HEK293 (cell line): ENCODE measurements at regions not wholly inside any gene's neighbourhood (a gene's known extent, or its start where the extent isn't known, plus 50 kb on each side); places are given as distances from the start of the nearest gene placed in this dataset.

Experiments used
- CTCF ChIA-PET: fragments of 350-600 bp; formaldehyde crosslinking; extraction: SDS; loops from one replicate; lab custom pipeline; 2021; ENCODE audit warnings: antibody characterized with exemption; lab: Yijun Ruan, JAX
- POLR2A ChIA-PET: fragments of 300-600 bp; formaldehyde crosslinking; extraction: SDS; loops from one replicate; lab custom pipeline; 2020; ENCODE audit warnings: antibody characterized with exemption, inconsistent platforms; lab: Yijun Ruan, JAX
- H3K27ac ChIP-seq: fragments of 200-500 bp; sonication (Bioruptor generic); 2 replicates; pipeline ENCODE4 v1.5.1; 2014; ENCODE audit warnings: low read depth, low read length, control low read depth, inconsistent platforms; ENCODE audit errors: extremely low read depth
- H3K36me3 ChIP-seq, 2 experiments: fragments of 200-500 bp in 1 of 2; sonication (Bioruptor generic) in 1 of 2; 1 replicate in 1 of 2; 2 replicates in 1 of 2; pipeline ENCODE4 v1.5.1; 2014 to 2017; ENCODE audit warnings: inconsistent platforms in 2 of 2, low read length in 2 of 2; ENCODE audit not compliant: control insufficient read depth in 2 of 2, insufficient read depth in 1 of 2
- H3K4me1 ChIP-seq: fragments of 200-500 bp; sonication (Bioruptor generic); 2 replicates; pipeline ENCODE4 v1.5.1; 2014; ENCODE audit warnings: mild to moderate bottlenecking, low read length, inconsistent platforms; ENCODE audit not compliant: control insufficient read depth, insufficient read depth
- H3K4me3 ChIP-seq: 2 replicates; pipeline ENCODE4 v1.5.1; 2011; ENCODE audit warnings: low read depth, mild to moderate bottlenecking, control low read depth, low read length, moderate library complexity
- H3K9me3 ChIP-seq: fragments of 200-500 bp; sonication (Bioruptor generic); 2 replicates; pipeline ENCODE4 v1.5.1; 2014; ENCODE audit warnings: low read depth, low read length, inconsistent platforms; ENCODE audit not compliant: control insufficient read depth, insufficient read depth
- ATF2 ChIP-seq: fragments of 450-650 bp; formaldehyde crosslinking; IDR thresholded peaks from 2 replicates; pipeline ENCODE4 v1.5.1; 2016; ENCODE audit warnings: missing biosample characterization, missing genetic modification characterization, low read depth
- GLIS1 ChIP-seq: fragments of 450-650 bp; formaldehyde crosslinking; IDR thresholded peaks from 2 replicates; pipeline ENCODE4 v1.5.1; 2016; ENCODE audit warnings: missing biosample characterization, missing genetic modification characterization
- KLF9 ChIP-seq: fragments of 450-650 bp; formaldehyde crosslinking; IDR thresholded peaks from 2 replicates; pipeline ENCODE4 v1.5.1; 2016; ENCODE audit warnings: missing biosample characterization, missing genetic modification characterization, low read depth
- PRDM2 ChIP-seq: fragments of 450-650 bp; formaldehyde crosslinking; IDR thresholded peaks from 2 replicates; pipeline ENCODE4 v1.5.1; 2016; ENCODE audit warnings: missing biosample characterization, missing genetic modification characterization, borderline replicate concordance
- ZBTB17 ChIP-seq: fragments of 450-650 bp; formaldehyde crosslinking; IDR thresholded peaks from 2 replicates; pipeline ENCODE4 v1.5.1; 2016; ENCODE audit warnings: missing biosample characterization, missing genetic modification characterization
- ZBTB20 ChIP-seq: fragments of 450-650 bp; formaldehyde crosslinking; IDR thresholded peaks from 2 replicates; pipeline ENCODE4 v1.5.1; 2016; ENCODE audit warnings: missing biosample characterization, missing genetic modification characterization
- ZBTB7A ChIP-seq: fragments of 450-650 bp; formaldehyde crosslinking; IDR thresholded peaks from 2 replicates; pipeline ENCODE4 v1.5.1; 2016; ENCODE audit warnings: low read depth, missing biosample characterization, missing genetic modification characterization
- ZNF133 ChIP-seq: fragments of 450-650 bp; formaldehyde crosslinking; IDR thresholded peaks from 2 replicates; pipeline ENCODE4 v1.5.1; 2016; ENCODE audit warnings: missing biosample characterization, missing genetic modification characterization
- ZNF175 ChIP-seq: fragments of 450-650 bp; formaldehyde crosslinking; IDR thresholded peaks from 2 replicates; pipeline ENCODE4 v1.5.1; 2016; ENCODE audit warnings: missing biosample characterization, missing genetic modification characterization
- ZNF354C ChIP-seq: fragments of 450-650 bp; formaldehyde crosslinking; IDR thresholded peaks from 2 replicates; pipeline ENCODE4 v1.5.1; 2016; ENCODE audit warnings: missing biosample characterization, missing genetic modification characterization, low read depth, borderline replicate concordance
- ZNF404 ChIP-seq: fragments of 450-650 bp; formaldehyde crosslinking; IDR thresholded peaks from 2 replicates; pipeline ENCODE4 v1.5.1; 2017; ENCODE audit warnings: missing biosample characterization, missing genetic modification characterization
- ZNF423 ChIP-seq: fragments of 450-650 bp; formaldehyde crosslinking; IDR thresholded peaks from 2 replicates; pipeline ENCODE4 v1.5.1; 2016; ENCODE audit warnings: missing biosample characterization, missing genetic modification characterization
- ZNF518A ChIP-seq: fragments of 450-650 bp; formaldehyde crosslinking; conservative IDR thresholded peaks from 2 replicates; pipeline ENCODE4 v1.5.1; 2016; ENCODE audit warnings: low read depth, missing biosample characterization, missing genetic modification characterization
- ZNF623 ChIP-seq: fragments of 450-650 bp; formaldehyde crosslinking; IDR thresholded peaks from 2 replicates; pipeline ENCODE4 v1.5.1; 2016; ENCODE audit warnings: missing biosample characterization, missing genetic modification characterization
- ZNF654 ChIP-seq: fragments of 450-650 bp; formaldehyde crosslinking; IDR thresholded peaks from 2 replicates; pipeline ENCODE4 v1.5.1; 2016; ENCODE audit warnings: low read depth, missing biosample characterization, missing genetic modification characterization
- ZNF701 ChIP-seq: fragments of 450-650 bp; formaldehyde crosslinking; IDR thresholded peaks from 2 replicates; pipeline ENCODE4 v1.5.1; 2016; ENCODE audit warnings: missing biosample characterization, missing genetic modification characterization

GRCh38 chr11:109609454-109610185 is 187.6 kb downstream of the C11orf87 start (continued):
- TF ChIP-seq PRDM2 (tag by site-specific recombination) (no peak), KLF9 (no peak), ZNF623 (tag by site-specific recombination) (no peak), ZBTB7A (tag by site-specific recombination) (no peak), ZNF654 (tag by site-specific recombination) (no peak)

- Histone ChIP-seq H3K4me1 (no peaks in the 10 kb centered on the region), H3K27ac (no peak overlapping the region), H3K36me3 (no peaks in the 10 kb centered on the region), H3K9me3 (no peaks in the 10 kb centered on the region), H3K4me3 (no peak overlapping the region)
- ChIA-PET POLR2A (no interaction called here), CTCF (no interaction called here)
- TF ChIP-seq ZBTB17 (tag by site-specific recombination) (no peak), ZNF175 (tag by site-specific recombination) (no peak), ZNF701 (no peak), ZBTB20 (tag by site-specific recombination) (no peak), ZNF404 (tag by site-specific recombination) (no peak), ATF2 (no peak)
These were observed 190.5 kb downstream of the C11orf87 start for GRCh38 chr11:109612496-109612895.

- POLR2A ChIA-PET: no interaction called here
- TF ChIP-seq ZNF423 (tag by site-specific recombination): no peak
- TF ChIP-seq ZNF518A (tag by site-specific recombination): no peak
- TF ChIP-seq ZNF133 (tag by site-specific recombination): no peak
- no peak for TF ChIP-seq ZNF354C (tag by site-specific recombination)
- no peak for TF ChIP-seq GLIS1 (tag by site-specific recombination)
- H3K27ac ChIP-seq: no peak overlapping the region
- no peaks in the 10 kb centered on the region for H3K4me1 ChIP-seq
- no peaks in the 10 kb centered on the region for H3K9me3 ChIP-seq
- H3K36me3 ChIP-seq: no peaks in the 10 kb centered on the region
- CTCF ChIA-PET: no interaction called here
- no peak overlapping the region for H3K4me3 ChIP-seq
These were observed 197.5 kb downstream of the C11orf87 start for GRCh38 chr11:109619498-109619897.
